Thoracic aorta (tissue), 2 donors: ENCODE measurements at regions not wholly inside any gene's neighbourhood (a gene's known extent, or its start where the extent isn't known, plus 50 kb on each side); places are given as distances from the start of the nearest gene placed in this dataset.
"Not testable (repeated sequence)": the region's sequence is repeated elsewhere in the genome, so short reads cannot be mapped to it uniquely, and the experiment has no call there.

ENCODE experiments used
- ATAC-seq: fragments of 150-250 bp; one replicate; pipeline ENCODE4 v1.8.0; 2017; ENCODE audit warnings: low read depth; ENCODE audit not compliant: insufficient number of reproducible peaks, low FRiP score
- DNase-seq: peaks from one replicate; pipeline ENCODE4 v3.0.0-alpha.2; 2020; ENCODE audit warnings: low spot score
- H3K27ac ChIP-seq, 2 donors: fragments of 200-600 bp; sonication (generic); 1 replicate in 1 of 2; 2 replicates in 1 of 2; pipeline ENCODE4 v1.5.1; 2016; ENCODE audit warnings: mild to moderate bottlenecking in 2 of 2, moderate library complexity in 2 of 2
- H3K27me3 ChIP-seq: fragments of 200-600 bp; sonication (generic); replicated peaks from 2 replicates; pipeline ENCODE4 v1.6.0; 2016; ENCODE audit warnings: mild to moderate bottlenecking; ENCODE audit not compliant: insufficient read depth
- H3K36me3 ChIP-seq: fragments of 200-600 bp; sonication (generic); one replicate; pipeline ENCODE4 v1.5.1; 2016
- H3K4me1 ChIP-seq, 2 donors: fragments of 200-600 bp; sonication (generic); 1 replicate in 1 of 2; 2 replicates in 1 of 2; pipeline versions ENCODE4 v1.5.1 to v1.6.0; 2016; ENCODE audit warnings: low read depth in 2 of 2, mild to moderate bottlenecking in 1 of 2; ENCODE audit not compliant: control insufficient read depth in 1 of 2
- H3K4me3 ChIP-seq: fragments of 200-600 bp; sonication (generic); 2 replicates; pipeline ENCODE4 v1.5.1; 2016; ENCODE audit warnings: mild to moderate bottlenecking
- H3K9me3 ChIP-seq: fragments of 200-600 bp; sonication (generic); 2 replicates; pipeline ENCODE4 v1.5.1; 2016
- TF ChIP-seq, protein P1 (sequence below): fragments of 200-600 bp; sonication (generic); IDR thresholded peaks from one replicate; pipeline ENCODE4 v1.5.1; 2019; ENCODE audit warnings: antibody characterized with exemption

DNA sequence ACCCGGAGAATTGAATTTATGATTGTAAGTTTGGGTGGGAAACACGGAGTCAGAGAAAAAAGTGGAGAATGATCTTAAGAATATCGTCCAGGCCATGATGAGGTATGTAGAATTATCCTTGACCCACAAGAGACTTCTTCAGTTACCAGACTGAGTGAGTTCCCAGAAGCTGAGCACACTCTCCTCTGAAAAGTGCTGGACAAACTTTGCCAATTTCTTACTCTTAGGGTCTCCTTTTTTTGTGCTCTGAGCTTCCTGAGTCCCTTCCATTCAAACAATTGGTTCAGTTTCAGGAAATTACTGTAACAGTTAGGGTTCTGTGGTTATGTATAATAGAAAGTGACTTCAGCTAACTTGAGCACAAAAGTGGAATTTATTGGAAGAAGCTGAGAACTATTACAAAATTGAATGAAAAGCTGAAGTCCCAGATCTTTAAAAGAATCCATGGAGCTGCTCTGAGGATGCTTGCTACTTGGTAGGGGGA is 50.6 kb upstream of the EHBP1 start:
- Histone ChIP-seq H3K9me3 (no peaks in the 10 kb centered on the region), H3K4me1 (no peaks in the 10 kb centered on the region), H3K4me3 (no peak overlapping the region), H3K27ac (no peak overlapping the region), H3K27me3 (no peaks in the 10 kb centered on the region), H3K36me3 (no peaks in the 10 kb centered on the region)
- no peak for ATAC-seq
- no peak for DNase-seq
- TF ChIP-seq, protein P1, sequence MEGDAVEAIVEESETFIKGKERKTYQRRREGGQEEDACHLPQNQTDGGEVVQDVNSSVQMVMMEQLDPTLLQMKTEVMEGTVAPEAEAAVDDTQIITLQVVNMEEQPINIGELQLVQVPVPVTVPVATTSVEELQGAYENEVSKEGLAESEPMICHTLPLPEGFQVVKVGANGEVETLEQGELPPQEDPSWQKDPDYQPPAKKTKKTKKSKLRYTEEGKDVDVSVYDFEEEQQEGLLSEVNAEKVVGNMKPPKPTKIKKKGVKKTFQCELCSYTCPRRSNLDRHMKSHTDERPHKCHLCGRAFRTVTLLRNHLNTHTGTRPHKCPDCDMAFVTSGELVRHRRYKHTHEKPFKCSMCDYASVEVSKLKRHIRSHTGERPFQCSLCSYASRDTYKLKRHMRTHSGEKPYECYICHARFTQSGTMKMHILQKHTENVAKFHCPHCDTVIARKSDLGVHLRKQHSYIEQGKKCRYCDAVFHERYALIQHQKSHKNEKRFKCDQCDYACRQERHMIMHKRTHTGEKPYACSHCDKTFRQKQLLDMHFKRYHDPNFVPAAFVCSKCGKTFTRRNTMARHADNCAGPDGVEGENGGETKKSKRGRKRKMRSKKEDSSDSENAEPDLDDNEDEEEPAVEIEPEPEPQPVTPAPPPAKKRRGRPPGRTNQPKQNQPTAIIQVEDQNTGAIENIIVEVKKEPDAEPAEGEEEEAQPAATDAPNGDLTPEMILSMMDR = no peak

DNA sequence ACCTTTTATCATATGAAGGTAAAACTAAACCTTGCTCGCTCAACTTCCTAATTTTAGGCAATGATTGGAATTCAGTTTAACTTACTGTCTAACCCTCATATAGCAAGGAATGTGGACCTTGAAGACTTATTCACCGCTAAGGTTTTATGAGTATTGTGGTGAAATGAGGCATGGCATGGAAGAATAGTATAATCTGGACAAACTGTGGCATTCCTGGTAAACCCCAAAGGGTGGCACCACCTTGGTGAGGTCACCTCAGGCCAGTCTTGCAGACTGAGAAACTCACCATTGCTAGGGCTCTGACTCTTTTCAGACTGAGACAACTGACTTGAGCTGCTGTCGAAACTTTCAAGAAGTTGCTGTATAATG is 51.1 kb upstream of the EHBP1 start:
- TF ChIP-seq, protein P1 = no peak
- Histone ChIP-seq H3K4me3 (no peak overlapping the region), H3K27me3 (no peaks in the 10 kb centered on the region), H3K36me3 (no peaks in the 10 kb centered on the region), H3K9me3 (no peaks in the 10 kb centered on the region), H3K4me1 (no peaks in the 10 kb centered on the region), H3K27ac (no peak overlapping the region)
- no peak for ATAC-seq
- no peak for DNase-seq

DNA sequence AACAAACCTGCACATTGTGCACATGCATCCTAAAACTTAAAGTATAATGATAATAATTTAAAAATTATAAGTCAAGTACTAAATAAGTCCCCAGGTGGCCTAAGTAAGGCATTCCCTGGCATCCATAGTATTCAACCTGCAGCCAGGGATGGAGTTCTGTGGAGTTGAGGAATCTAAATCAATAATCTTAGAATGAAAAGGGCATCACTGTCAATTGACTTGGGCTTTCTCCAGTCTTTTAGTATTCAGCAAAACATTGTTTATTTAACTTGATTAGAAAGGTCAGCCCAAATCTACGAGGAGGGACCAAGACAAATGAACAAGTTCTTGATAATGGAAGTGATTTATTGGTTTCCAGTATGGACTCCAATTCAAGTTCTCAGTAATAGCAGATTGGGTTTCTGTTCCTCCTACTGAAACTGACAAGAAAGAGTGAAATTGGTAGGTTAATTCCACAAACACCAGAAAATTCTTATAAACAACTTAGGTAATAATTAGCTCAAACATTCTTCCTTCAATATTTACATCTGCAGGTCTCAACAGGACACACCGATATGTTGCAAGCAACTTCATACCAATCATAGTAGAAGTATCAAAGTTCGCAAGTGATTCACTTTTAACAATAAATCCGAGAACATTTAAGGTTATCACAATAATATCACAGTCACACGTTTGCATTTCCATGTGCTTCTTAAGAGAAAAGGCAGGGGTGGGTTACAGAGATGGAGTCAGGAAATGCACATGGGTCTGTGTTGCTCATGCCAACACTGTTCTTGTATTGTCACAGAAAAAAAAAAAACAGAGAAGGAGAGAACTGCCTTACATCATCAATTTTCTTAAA is 51.7 kb upstream of the EHBP1 start:
- Histone ChIP-seq H3K9me3 (no peaks in the 10 kb centered on the region), H3K27ac (no peak overlapping the region), H3K27me3 (no peaks in the 10 kb centered on the region), H3K4me3 (no peak overlapping the region), H3K36me3 (no peaks in the 10 kb centered on the region), H3K4me1 (no peaks in the 10 kb centered on the region)
- ATAC-seq = no peak
- TF ChIP-seq, protein P1 = no peak
- no peak for DNase-seq

DNA sequence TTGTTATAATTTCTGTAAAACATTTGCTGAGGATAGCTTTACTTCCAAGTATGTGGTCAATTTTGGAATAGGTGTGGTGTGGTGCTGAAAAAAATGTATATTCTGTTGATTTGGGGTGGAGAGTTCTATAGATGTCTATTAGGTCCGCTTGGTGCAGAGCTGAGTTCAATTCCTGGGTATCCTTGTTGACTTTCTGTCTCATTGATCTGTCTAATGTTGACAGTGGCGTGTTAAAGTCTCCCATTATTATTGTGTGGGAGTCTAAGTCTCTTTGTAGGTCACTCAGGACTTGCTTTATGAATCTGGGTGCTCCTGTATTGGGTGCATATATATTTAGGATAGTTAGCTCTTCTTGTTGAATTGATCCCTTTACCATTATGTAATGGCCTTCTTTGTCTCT is 56.4 kb upstream of the EHBP1 start:
- not testable (repeated sequence) for ATAC-seq, H3K4me1 ChIP-seq, H3K36me3 ChIP-seq, H3K4me3 ChIP-seq, DNase-seq, H3K27me3 ChIP-seq, H3K27ac ChIP-seq, H3K9me3 ChIP-seq

DNA sequence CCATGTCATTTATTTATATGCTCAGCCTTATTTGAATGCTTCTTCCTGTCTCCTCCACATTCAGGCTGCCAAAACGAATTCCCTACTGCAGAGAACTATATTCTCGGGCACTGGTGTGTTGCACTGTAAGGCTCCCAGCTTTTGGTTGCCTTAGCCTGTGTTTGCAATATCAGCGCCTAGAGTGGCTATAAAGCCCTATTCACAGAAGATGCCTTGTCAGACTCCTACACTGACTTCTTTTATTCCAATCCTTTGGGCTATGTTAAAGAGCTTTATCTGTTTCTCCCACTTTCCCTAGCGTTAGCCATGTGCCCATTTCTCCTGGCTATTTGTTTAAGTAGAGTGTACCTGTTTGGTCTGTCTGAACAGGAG is 62.4 kb upstream of the EHBP1 start:
- TF ChIP-seq, protein P1 = no peak
- no peaks in the 10 kb centered on the region for H3K36me3 ChIP-seq
- ATAC-seq = no peak
- H3K4me1 ChIP-seq = no peaks in the 10 kb centered on the region
- H3K4me3 ChIP-seq = no peak overlapping the region
- no peak for DNase-seq
- H3K9me3 ChIP-seq = no peaks in the 10 kb centered on the region
- no peak overlapping the region for H3K27ac ChIP-seq
- no peaks in the 10 kb centered on the region for H3K27me3 ChIP-seq
